ENCODE measurements at regions not wholly inside any gene's neighbourhood (a gene's known extent, or its start where the extent isn't known, plus 50 kb on each side); places are given as distances from the start of the nearest gene placed in this dataset.

GRCh38 chr3:128545120-128545752 is 52.2 kb upstream of the GATA2 start:
- TF ChIP-seq EZH2 (IDR thresholded peaks at IDR 0.05; ENCODE audit: insufficient read depth, poor library complexity, severe bottlenecking) (no peak), EZH2phosphoT487 (IDR thresholded peaks at IDR 0.05; ENCODE audit: insufficient read depth, low read depth) (no peak)

Measured in GM23248 (cell line).